HCT116 (cell line): ENCODE measurements at regions not wholly inside any gene's neighbourhood (a gene's known extent, or its start where the extent isn't known, plus 50 kb on each side); places are given as distances from the start of the nearest gene placed in this dataset.

ENCODE experiments used
- ATAC-seq: fragments of 200-7000 bp; cut with Tn5 transposase; 2 replicates; pipeline ENCODE4 v1.9.1; 2020; ENCODE audit warnings: mild to moderate bottlenecking, moderate library complexity
- BruUV-seq: library from RNA; stranded (reverse); fragments of 400-500 nt; replicated peaks from 2 replicates; lab custom pipeline; 2021; lab: Mats Ljungman, UMichigan
- CTCF ChIA-PET: fragments of 300-600 bp; sonication (Branson Sonifier 250); formaldehyde crosslinking; loops from one replicate; lab custom pipeline; 2021; ENCODE audit warnings: antibody characterized with exemption; lab: Charles Lee
- POLR2A ChIA-PET: fragments of 300-600, 350-600 bp; sonication (Branson Sonifier 250); formaldehyde crosslinking; loops from one replicate; lab custom pipeline; 2021; ENCODE audit warnings: antibody characterized with exemption; lab: Charles Lee
- RAD21 ChIA-PET, 2 experiments: fragments of 300-600 bp; sonication (Branson Sonifier 250); formaldehyde crosslinking; loops; one replicate each; lab custom pipeline; 2023; ENCODE audit warnings: low total read pairs in 2 of 2; ENCODE audit not compliant: uncharacterized antibody in 2 of 2, unreplicated experiment in 2 of 2, low non-redundant PET in 1 of 2; lab: Charles Lee
- DNase-seq: peaks from one replicate; pipeline ENCODE4 v3.0.0-alpha.2; 2010; ENCODE audit warnings: low read depth, low spot score
- H2AFZ ChIP-seq: fragments of 200-600 bp; shearing (Covaris generic), sonication (generic); 2 replicates; pipeline ENCODE4 v1.6.1; 2017; ENCODE audit warnings: low read depth, mixed run types, mixed read lengths, antibody characterized with exemption, low read length; ENCODE audit not compliant: poor library complexity, severe bottlenecking
- H3K27ac ChIP-seq: 2 replicates; pipeline ENCODE4 v1.5.1; 2012; ENCODE audit warnings: low read depth, low read length
- H3K27me3 ChIP-seq: fragments of 200-600 bp; sonication (generic); 2 replicates; pipeline ENCODE4 v1.6.1; 2016; ENCODE audit warnings: mixed run types, low read length, mixed read lengths; ENCODE audit not compliant: insufficient read depth
- H3K36me3 ChIP-seq, 2 experiments: fragments of 200-500 bp in 1 of 2; fragments of 200-600 bp in 1 of 2; sonication (Bioruptor generic) in 1 of 2; sonication (generic) in 1 of 2; 2 replicates each; pipeline versions ENCODE4 v1.5.1 to v1.6.1; 2014 to 2016; ENCODE audit warnings: low read length in 2 of 2, inconsistent platforms in 1 of 2, mixed read lengths in 1 of 2, mixed run types in 1 of 2; ENCODE audit not compliant: insufficient read depth in 2 of 2, control insufficient read depth in 1 of 2
- H3K4me1 ChIP-seq, 2 experiments: fragments of 200-600 bp in 1 of 2; sonication (generic) in 1 of 2; 2 replicates each; pipeline versions ENCODE4 v1.5.1 to v1.6.1; 2012 to 2017; ENCODE audit warnings: low read length in 2 of 2, inconsistent platforms in 1 of 2, mild to moderate bottlenecking in 1 of 2, mixed read lengths in 1 of 2, mixed run types in 1 of 2, moderate library complexity in 1 of 2; ENCODE audit not compliant: insufficient read depth in 2 of 2, control insufficient read depth in 1 of 2
- H3K4me2 ChIP-seq: fragments of 200-600 bp; sonication (generic); 2 replicates; pipeline ENCODE4 v1.6.1; 2017; ENCODE audit warnings: mixed run types, low read length, mixed read lengths
- H3K4me3 ChIP-seq, 2 experiments: fragments of 200-600 bp in 1 of 2; sonication (generic) in 1 of 2; replicated peaks in 1 of 2; 2 replicates each; pipeline ENCODE4 v1.5.1; 2011 to 2016; ENCODE audit warnings: low read length in 2 of 2, control low read depth in 1 of 2, low read depth in 1 of 2, mild to moderate bottlenecking in 1 of 2, mixed read lengths in 1 of 2, mixed run types in 1 of 2
- H3K79me2 ChIP-seq: fragments of 200-600 bp; sonication (generic); 2 replicates; pipeline ENCODE4 v1.6.1; 2017; ENCODE audit warnings: mild to moderate bottlenecking, mixed run types, low read length, moderate library complexity, mixed read lengths; ENCODE audit not compliant: insufficient read depth
- H3K9ac ChIP-seq: fragments of 200-600 bp; sonication (generic); 2 replicates; pipeline ENCODE4 v1.6.1; 2016; ENCODE audit warnings: low read length, mixed read lengths
- H3K9me2 ChIP-seq: fragments of 200-600 bp; sonication (generic), shearing (Covaris generic); 2 replicates; pipeline ENCODE4 v1.6.1; 2017; ENCODE audit warnings: mixed run types, mild to moderate bottlenecking, moderate library complexity; ENCODE audit not compliant: insufficient read depth
- H3K9me3 ChIP-seq, 2 experiments: fragments of 200-500 bp in 1 of 2; fragments of 200-600 bp in 1 of 2; sonication (Bioruptor generic) in 1 of 2; sonication (generic) in 1 of 2; 2 replicates each; pipeline ENCODE4 v1.6.1; 2014 to 2017; ENCODE audit warnings: low read length in 2 of 2, mixed read lengths in 2 of 2, inconsistent platforms in 1 of 2, low read depth in 1 of 2, mild to moderate bottlenecking in 1 of 2, mixed run types in 1 of 2, moderate library complexity in 1 of 2; ENCODE audit not compliant: control insufficient read depth in 1 of 2, insufficient read depth in 1 of 2
- H4K20me1 ChIP-seq: fragments of 200-600 bp; sonication (generic), shearing (Covaris generic); 2 replicates; pipeline ENCODE4 v1.6.1; 2017; ENCODE audit warnings: mixed run types, mild to moderate bottlenecking, moderate library complexity; ENCODE audit not compliant: insufficient read depth
- ATF3 ChIP-seq: IDR thresholded peaks from 2 replicates; pipeline ENCODE4 v1.6.1; 2012
- CBX3 ChIP-seq: IDR thresholded peaks from 2 replicates; pipeline ENCODE4 v1.6.1; 2012; ENCODE audit warnings: low read depth
- CEBPB ChIP-seq: IDR thresholded peaks from 2 replicates; pipeline ENCODE4 v1.6.1; 2012; ENCODE audit warnings: low read depth
- CTCF ChIP-seq, 3 experiments: fragments of 200-600 bp in 1 of 3; sonication (generic) in 1 of 3; IDR thresholded peaks in 2 of 3; conservative IDR thresholded peaks in 1 of 3; 2 replicates each; pipeline ENCODE4 v1.5.1; 2012 to 2017; ENCODE audit warnings: low read depth in 2 of 3, low read length in 2 of 3, antibody characterized with exemption in 1 of 3, borderline replicate concordance in 1 of 3, control low read depth in 1 of 3, mild to moderate bottlenecking in 1 of 3, mixed read lengths in 1 of 3, mixed run types in 1 of 3, moderate library complexity in 1 of 3; ENCODE audit not compliant: insufficient read depth in 1 of 3
- EGR1 ChIP-seq: IDR thresholded peaks from 2 replicates; pipeline ENCODE4 v1.6.1; 2012; ENCODE audit warnings: low read depth
- ELF1 ChIP-seq: IDR thresholded peaks from 2 replicates; pipeline ENCODE4 v1.6.1; 2012; ENCODE audit warnings: low read depth, borderline replicate concordance
- EZH2 ChIP-seq: fragments of 200-600 bp; sonication (generic); IDR thresholded peaks from 2 replicates; pipeline ENCODE4 v1.6.1; 2017; ENCODE audit warnings: antibody characterized with exemption, mixed run types
- FOSL1 ChIP-seq: IDR thresholded peaks from 2 replicates; pipeline ENCODE4 v1.6.1; 2012; ENCODE audit warnings: low read depth
- JUND ChIP-seq: IDR thresholded peaks from 2 replicates; pipeline ENCODE4 v1.6.1; 2012
- POLR2A ChIP-seq: IDR thresholded peaks from 2 replicates; pipeline ENCODE4 v1.7.0; 2011; ENCODE audit warnings: borderline replicate concordance; ENCODE audit not compliant: insufficient read depth, insufficient read length; ENCODE audit errors: extremely low read depth
- RAD21 ChIP-seq: IDR thresholded peaks from 2 replicates; pipeline ENCODE4 v1.6.1; 2012; ENCODE audit warnings: low read depth, mild to moderate bottlenecking
- REST ChIP-seq: IDR thresholded peaks from 2 replicates; pipeline ENCODE4 v1.6.1; 2012; ENCODE audit warnings: low read depth
- SP1 ChIP-seq: IDR thresholded peaks from 2 replicates; pipeline ENCODE4 v1.6.1; 2012; ENCODE audit warnings: low read depth
- SRF ChIP-seq: IDR thresholded peaks from 2 replicates; pipeline ENCODE4 v1.6.1; 2012; ENCODE audit warnings: low read depth
- TCF7L2 ChIP-seq: IDR thresholded peaks from 2 replicates; pipeline ENCODE4 v1.7.0; 2011; ENCODE audit warnings: borderline replicate concordance, inconsistent platforms; ENCODE audit not compliant: insufficient read depth, insufficient read length; ENCODE audit errors: extremely low read depth
- YY1 ChIP-seq: IDR thresholded peaks from 2 replicates; pipeline ENCODE4 v1.6.1; 2011; ENCODE audit warnings: low read length, low read depth, moderate library complexity, mild to moderate bottlenecking; ENCODE audit not compliant: insufficient replicate concordance; ENCODE audit errors: extremely low read depth
- ZBTB33 ChIP-seq: IDR thresholded peaks from 2 replicates; pipeline ENCODE4 v1.6.1; 2011; ENCODE audit warnings: mild to moderate bottlenecking, low read length, moderate library complexity; ENCODE audit not compliant: insufficient replicate concordance; ENCODE audit errors: extremely low read depth
- ZFX ChIP-seq: fragments of 450-650 bp; IDR thresholded peaks from 2 replicates; pipeline ENCODE4 v1.6.1; 2017
- ZNF274 ChIP-seq: fragments of 200-500 bp; sonication (Bioruptor generic); IDR thresholded peaks from 2 replicates; pipeline ENCODE4 v1.6.1; 2014; ENCODE audit warnings: mild to moderate bottlenecking, low read depth, low read length, inconsistent platforms
- intact Hi-C: fragments of 100-400 bp; cut with micrococcal nuclease; formaldehyde crosslinking; loops from 2 replicates; pipeline ENCODE4 v1.10.0; 2022

GRCh38 chr1:80448081-80448480, 1352.7 kb upstream of the ADGRL2 start:
- intact Hi-C loops, result no loop called here
- Histone ChIP-seq H4K20me1 (no peaks in the 10 kb centered on the region), H3K27me3 (no peaks in the 10 kb centered on the region), H3K9ac (no peak overlapping the region), H3K4me2 (no peak overlapping the region), H3K9me2 (no peaks in the 10 kb centered on the region), H2AFZ (no peak overlapping the region), H3K9me3 (no peaks in the 10 kb centered on the region), H3K4me1 (peaks cover 4 to 7% of the 10 kb centered on the region in 2 experiments; a peak in 3 of 4 replicates), H3K36me3 (no peaks in the 10 kb centered on the region), H3K4me3 (no peak overlapping the region), H3K79me2 (no peaks in the 10 kb centered on the region), H3K27ac (no peak overlapping the region)
- ChIA-PET POLR2A (no interaction called here), CTCF (no interaction called here), RAD21 (no interaction called here)
- no peak for ATAC-seq
- BruUV-seq, result no TSS peak
- TF ChIP-seq FOSL1 (no peak), ZFX (no peak), ZNF274 (no peak), CBX3 (no peak), POLR2A (no peak), YY1 (no peak), ZBTB33 (no peak), EGR1 (no peak), REST (no peak), SRF (no peak), RAD21 (no peak), ELF1 (no peak), TCF7L2 (no peak), CEBPB (no peak), SP1 (no peak), EZH2 (no peak), ATF3 (no peak), CTCF (IDR thresholded peaks at IDR 0.05 in 2 of 3, conservative IDR thresholded peaks at IDR 0.05 in 1 of 3; ENCODE audit: borderline replicate concordance in 1 of 3, insufficient read depth in 1 of 3, low read depth in 2 of 3, low read length in 2 of 3) (no peak), JUND (no peak)
- no peak for DNase-seq
